ENCODE measurements at regions not wholly inside any gene's neighbourhood (a gene's known extent, or its start where the extent isn't known, plus 50 kb on each side); places are given as distances from the start of the nearest gene placed in this dataset.
A peak's percentile ranks its signal among the peaks of the same experiment; 100 is the strongest.

DNA sequence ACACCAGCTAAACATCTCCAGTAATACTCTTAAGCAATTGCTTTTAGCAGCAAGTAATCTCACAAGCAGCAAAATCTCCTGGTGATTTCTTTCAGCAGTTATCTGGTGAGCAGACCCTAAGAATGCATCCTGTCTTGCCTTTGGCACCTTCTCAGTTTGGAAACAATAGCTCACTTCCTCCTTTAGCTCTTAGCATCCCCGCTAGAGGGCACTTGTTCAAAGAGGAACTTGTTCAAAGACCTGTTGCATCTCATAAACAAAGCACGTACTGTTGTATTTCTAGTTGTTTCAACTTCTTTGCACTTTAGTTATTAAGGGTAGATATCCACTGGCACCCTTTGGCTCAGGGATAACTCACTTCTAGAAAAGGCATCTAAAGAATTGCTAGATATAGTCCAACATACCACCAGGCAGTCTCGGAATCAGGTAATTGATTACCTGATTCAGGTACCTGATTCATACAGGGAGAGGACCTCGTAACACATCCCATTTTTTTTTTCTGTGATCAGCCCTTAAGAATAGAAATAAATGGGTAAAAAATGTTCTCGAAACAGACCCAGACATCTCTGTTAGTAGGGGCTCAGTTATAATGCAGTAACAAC is 81.9 kb upstream of the QRFPR start:
- no peaks in the 10 kb centered on the region for H3K79me1 ChIP-seq (ENCODE audit: low read length)
- H3K27me3 ChIP-seq (ENCODE audit: insufficient read depth, low read length), result no peaks in the 10 kb centered on the region
- H3K9me3 ChIP-seq (ENCODE audit: insufficient read depth, low read depth, low read length), result no peaks in the 10 kb centered on the region
- H3K4me1 ChIP-seq (ENCODE audit: control insufficient read depth in 1 of 2, insufficient read depth in 2 of 2, low read length in 2 of 2), result no peaks in the 10 kb centered on the region
- no peaks in the 10 kb centered on the region for H3K79me2 ChIP-seq (ENCODE audit: control insufficient read depth, insufficient read depth, low read length, poor library complexity)
- no peak overlapping the region for H3K4me3 ChIP-seq (ENCODE audit: low read depth, low read length)
- WGBS (ENCODE audit: extremely low coverage, insufficient coverage, insufficient read length), result no CpG with 5 or more reads among the region's 5 CpGs
- H3K14ac ChIP-seq (ENCODE audit: low read length), result no peak overlapping the region
- H3K4me2 ChIP-seq (ENCODE audit: low read length), result no peak overlapping the region
- no peak overlapping the region for H4K91ac ChIP-seq (ENCODE audit: low read depth, low read length)
- H4K8ac ChIP-seq (ENCODE audit: low read depth, low read length), result no peak overlapping the region
- H2BK5ac ChIP-seq (ENCODE audit: low read depth, low read length, poor library complexity), result no peak overlapping the region
- no peak overlapping the region for H4K12ac ChIP-seq (ENCODE audit: low read depth, low read length)
- H2AK5ac ChIP-seq (ENCODE audit: low read length), result no peak overlapping the region
- no peak overlapping the region for H3K27ac ChIP-seq (ENCODE audit: low read depth, low read length)
- H3K9ac ChIP-seq (ENCODE audit: low read length), result no peak overlapping the region
- no peaks in the 10 kb centered on the region for H3K36me3 ChIP-seq (ENCODE audit: control insufficient read depth in 1 of 2, insufficient read depth in 2 of 2, low read length in 2 of 2)
- no peak overlapping the region for H3K23ac ChIP-seq (ENCODE audit: low read length)
- no peak overlapping the region for H3K18ac ChIP-seq (ENCODE audit: low read length)
- DNase-seq, result peak; percentile 59 to 77
- no peak overlapping the region for H3K4ac ChIP-seq (ENCODE audit: low read depth, low read length)
- no peak overlapping the region for H2AFZ ChIP-seq (ENCODE audit: insufficient read depth, low read length, poor library complexity)
- no peak overlapping the region for H2BK12ac ChIP-seq (ENCODE audit: low read length)
- H2BK120ac ChIP-seq (ENCODE audit: insufficient read depth, low read length, poor library complexity), result no peak overlapping the region

DNA sequence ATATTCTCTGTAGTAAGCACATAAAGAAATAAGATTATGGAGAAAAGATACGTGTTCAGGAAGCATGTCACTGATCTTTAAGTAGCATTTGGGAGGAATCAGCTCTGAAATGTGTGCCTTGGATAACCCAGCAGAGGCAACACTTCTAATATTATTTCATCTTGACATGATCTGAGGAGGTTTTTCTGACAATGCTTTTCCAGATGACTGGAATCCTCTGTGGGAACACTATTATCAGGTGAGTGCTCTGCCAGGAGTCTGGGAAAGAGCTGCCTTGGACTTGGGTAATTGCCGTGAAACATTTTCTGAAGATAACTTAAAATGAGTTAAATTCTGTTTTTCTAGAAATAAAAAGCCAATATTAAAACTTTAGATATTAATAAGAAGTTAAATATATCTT is 78.2 kb upstream of the QRFPR start:
- Histone ChIP-seq H3K4me2 (ENCODE audit: low read length) (no peak overlapping the region), H3K4me3 (ENCODE audit: low read depth, low read length) (no peak overlapping the region), H3K79me2 (ENCODE audit: control insufficient read depth, insufficient read depth, low read length, poor library complexity) (no peaks in the 10 kb centered on the region), H3K23ac (ENCODE audit: low read length) (no peak overlapping the region), H3K9me3 (ENCODE audit: insufficient read depth, low read depth, low read length) (no peaks in the 10 kb centered on the region), H4K91ac (ENCODE audit: low read depth, low read length) (no peak overlapping the region), H2BK5ac (ENCODE audit: low read depth, low read length, poor library complexity) (no peak overlapping the region), H2BK120ac (ENCODE audit: insufficient read depth, low read length, poor library complexity) (no peak overlapping the region), H3K4ac (ENCODE audit: low read depth, low read length) (no peak overlapping the region), H3K18ac (ENCODE audit: low read length) (no peak overlapping the region), H3K27ac (ENCODE audit: low read depth, low read length) (no peak overlapping the region), H4K8ac (ENCODE audit: low read depth, low read length) (no peak overlapping the region), H3K27me3 (ENCODE audit: insufficient read depth, low read length) (no peaks in the 10 kb centered on the region), H3K79me1 (ENCODE audit: low read length) (no peaks in the 10 kb centered on the region), H3K4me1 (ENCODE audit: control insufficient read depth in 1 of 2, insufficient read depth in 2 of 2, low read length in 2 of 2) (no peaks in the 10 kb centered on the region), H3K14ac (ENCODE audit: low read length) (no peak overlapping the region), H2BK12ac (ENCODE audit: low read length) (no peak overlapping the region), H2AFZ (ENCODE audit: insufficient read depth, low read length, poor library complexity) (no peak overlapping the region), H4K12ac (ENCODE audit: low read depth, low read length) (no peak overlapping the region), H3K9ac (ENCODE audit: low read length) (no peak overlapping the region), H2AK5ac (ENCODE audit: low read length) (no peak overlapping the region), H3K36me3 (ENCODE audit: control insufficient read depth in 1 of 2, insufficient read depth in 2 of 2, low read length in 2 of 2) (no peaks in the 10 kb centered on the region)
- no peak for DNase-seq
- no CpG with 5 or more reads among the region's 2 CpGs for WGBS (ENCODE audit: extremely low coverage, insufficient coverage, insufficient read length)

DNA sequence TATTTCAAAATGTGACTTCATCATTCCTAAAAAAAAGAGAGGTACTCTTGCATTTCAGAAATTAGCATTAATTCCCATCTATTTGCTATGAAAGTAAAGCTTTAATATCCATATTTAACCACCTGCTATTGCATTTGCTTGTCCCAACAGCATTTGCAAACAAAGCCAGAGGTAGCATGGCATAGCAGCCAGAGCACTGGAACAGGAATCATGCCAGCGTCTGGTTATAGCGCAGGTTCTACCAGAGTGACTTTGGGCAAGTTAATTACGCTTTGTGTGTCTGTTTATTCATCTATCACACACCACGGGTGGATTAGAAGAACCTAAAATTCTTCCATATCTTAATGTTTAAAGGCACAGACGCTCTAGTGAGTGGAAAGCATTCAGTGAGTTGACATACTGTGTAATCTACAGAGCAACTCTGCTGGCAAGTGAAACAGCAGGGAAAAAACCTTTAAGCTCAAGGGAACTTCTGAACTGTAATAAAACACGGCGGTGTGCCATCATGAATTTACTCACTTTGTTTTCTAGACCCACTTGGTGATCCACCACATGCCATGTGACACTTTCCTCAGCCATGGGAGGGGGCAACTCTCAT is 76.6 kb upstream of the QRFPR start:
- no peak for DNase-seq
- no peak overlapping the region for H3K14ac ChIP-seq (ENCODE audit: low read length)

DNA sequence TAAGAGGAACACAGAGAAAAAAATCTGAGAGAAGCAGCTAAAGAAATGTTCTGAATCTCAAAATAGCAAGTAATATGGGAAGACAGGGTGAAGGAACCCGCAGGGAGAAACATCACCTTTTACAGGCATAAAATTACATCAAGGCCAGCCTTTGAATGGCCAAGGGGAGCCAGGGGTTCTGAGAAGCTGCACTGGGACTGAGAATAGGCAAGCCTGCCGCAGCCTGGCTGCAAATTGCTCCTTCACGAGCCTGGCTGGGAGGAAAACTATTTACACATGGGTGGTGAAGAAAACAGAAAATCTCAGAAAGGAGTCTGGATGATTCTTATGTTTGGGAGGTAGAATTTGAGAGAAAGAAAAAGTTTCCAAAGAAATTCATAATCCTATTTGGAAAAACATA is 74.5 kb upstream of the QRFPR start:
- no CpG with 5 or more reads among the region's 3 CpGs for WGBS (ENCODE audit: extremely low coverage, insufficient coverage, insufficient read length)
- Histone ChIP-seq H2AFZ (ENCODE audit: insufficient read depth, low read length, poor library complexity) (no peak overlapping the region), H3K18ac (ENCODE audit: low read length) (no peak overlapping the region), H3K9me3 (ENCODE audit: insufficient read depth, low read depth, low read length) (no peaks in the 10 kb centered on the region), H4K91ac (ENCODE audit: low read depth, low read length) (no peak overlapping the region), H3K4me2 (ENCODE audit: low read length) (no peak overlapping the region), H3K14ac (ENCODE audit: low read length) (no peak overlapping the region), H2BK5ac (ENCODE audit: low read depth, low read length, poor library complexity) (no peak overlapping the region), H3K79me2 (ENCODE audit: control insufficient read depth, insufficient read depth, low read length, poor library complexity) (no peaks in the 10 kb centered on the region), H2AK5ac (ENCODE audit: low read length) (no peak overlapping the region), H3K79me1 (ENCODE audit: low read length) (no peaks in the 10 kb centered on the region), H3K4ac (ENCODE audit: low read depth, low read length) (no peak overlapping the region), H2BK12ac (ENCODE audit: low read length) (no peak overlapping the region), H3K4me1 (ENCODE audit: control insufficient read depth in 1 of 2, insufficient read depth in 2 of 2, low read length in 2 of 2) (no peaks in the 10 kb centered on the region), H3K27ac (ENCODE audit: low read depth, low read length) (no peak overlapping the region), H3K23ac (ENCODE audit: low read length) (no peak overlapping the region), H3K36me3 (ENCODE audit: control insufficient read depth in 1 of 2, insufficient read depth in 2 of 2, low read length in 2 of 2) (no peaks in the 10 kb centered on the region), H2BK120ac (ENCODE audit: insufficient read depth, low read length, poor library complexity) (no peak overlapping the region), H3K4me3 (ENCODE audit: low read depth, low read length) (no peak overlapping the region), H3K9ac (ENCODE audit: low read length) (no peak overlapping the region), H4K12ac (ENCODE audit: low read depth, low read length) (no peak overlapping the region), H4K8ac (ENCODE audit: low read depth, low read length) (no peak overlapping the region), H3K27me3 (ENCODE audit: insufficient read depth, low read length) (no peaks in the 10 kb centered on the region)
- DNase-seq, result no peak

More for the DNA sequence above, 76.6 kb upstream of the QRFPR start:
- H2BK5ac ChIP-seq (ENCODE audit: low read depth, low read length, poor library complexity), result no peak overlapping the region
- no peaks in the 10 kb centered on the region for H3K9me3 ChIP-seq (ENCODE audit: insufficient read depth, low read depth, low read length)
- H3K4me3 ChIP-seq (ENCODE audit: low read depth, low read length), result no peak overlapping the region
- H3K27me3 ChIP-seq (ENCODE audit: insufficient read depth, low read length), result no peaks in the 10 kb centered on the region
- no peaks in the 10 kb centered on the region for H3K79me1 ChIP-seq (ENCODE audit: low read length)
- no peak overlapping the region for H2AFZ ChIP-seq (ENCODE audit: insufficient read depth, low read length, poor library complexity)
- H3K18ac ChIP-seq (ENCODE audit: low read length), result no peak overlapping the region
- H3K36me3 ChIP-seq (ENCODE audit: control insufficient read depth in 1 of 2, insufficient read depth in 2 of 2, low read length in 2 of 2), result no peaks in the 10 kb centered on the region
- no peaks in the 10 kb centered on the region for H3K79me2 ChIP-seq (ENCODE audit: control insufficient read depth, insufficient read depth, low read length, poor library complexity)
- H4K12ac ChIP-seq (ENCODE audit: low read depth, low read length), result no peak overlapping the region
- H2AK5ac ChIP-seq (ENCODE audit: low read length), result no peak overlapping the region
- H3K4ac ChIP-seq (ENCODE audit: low read depth, low read length), result no peak overlapping the region
- no peak overlapping the region for H4K8ac ChIP-seq (ENCODE audit: low read depth, low read length)
- no peak overlapping the region for H3K9ac ChIP-seq (ENCODE audit: low read length)
- H2BK120ac ChIP-seq (ENCODE audit: insufficient read depth, low read length, poor library complexity), result no peak overlapping the region
- no peaks in the 10 kb centered on the region for H3K4me1 ChIP-seq (ENCODE audit: control insufficient read depth in 1 of 2, insufficient read depth in 2 of 2, low read length in 2 of 2)
- H3K23ac ChIP-seq (ENCODE audit: low read length), result no peak overlapping the region
- H3K27ac ChIP-seq (ENCODE audit: low read depth, low read length), result no peak overlapping the region
- H2BK12ac ChIP-seq (ENCODE audit: low read length), result no peak overlapping the region
- H4K91ac ChIP-seq (ENCODE audit: low read depth, low read length), result no peak overlapping the region
- WGBS (ENCODE audit: extremely low coverage, insufficient coverage, insufficient read length), result no CpG with 5 or more reads among the region's 7 CpGs
- H3K4me2 ChIP-seq (ENCODE audit: low read length), result no peak overlapping the region
